NOMO-1 (cell line): ENCODE measurements at regions not wholly inside any gene's neighbourhood (a gene's known extent, or its start where the extent isn't known, plus 50 kb on each side); places are given as distances from the start of the nearest gene placed in this dataset.

Experiments used
- DNase-seq, 2 experiments: peaks; one replicate each; lab custom pipeline; 2025; ENCODE audit not compliant: unreplicated experiment in 2 of 2; lab: John Stamatoyannopoulos, UW

DNA sequence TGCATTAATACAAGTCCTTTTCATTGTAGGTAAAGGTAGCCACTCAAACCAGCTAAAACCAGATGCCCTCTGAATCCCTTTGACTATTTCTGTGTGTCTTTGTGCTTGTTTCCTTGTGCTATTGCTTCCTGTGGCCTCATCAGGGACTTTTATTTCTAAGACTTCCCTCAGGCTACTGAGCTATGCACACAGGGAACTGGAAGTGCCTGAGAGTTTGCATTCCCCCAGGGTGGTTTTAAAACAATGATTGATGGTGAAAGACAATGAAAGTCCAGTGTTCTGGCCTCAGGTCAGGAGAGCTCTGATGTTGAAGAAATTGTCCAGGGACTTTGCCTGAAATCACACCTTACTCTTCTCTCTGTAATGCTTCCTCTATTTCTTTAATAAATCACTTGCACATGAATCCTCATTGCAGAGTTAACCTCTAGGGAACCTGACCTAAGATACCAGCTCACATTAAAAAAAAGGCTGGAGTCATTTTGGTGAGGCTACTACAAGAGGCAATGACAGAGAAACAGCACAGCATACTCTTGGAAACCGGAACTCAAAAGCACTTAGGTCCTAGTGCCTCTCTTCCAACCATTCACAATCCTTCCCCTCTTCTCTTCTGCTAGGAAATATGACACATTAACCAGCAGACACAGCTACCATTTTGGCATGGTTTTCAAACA, 158.1 kb upstream of the NREP start:
- peak in 1 of 2 experiments; percentile 24 for DNase-seq

DNA sequence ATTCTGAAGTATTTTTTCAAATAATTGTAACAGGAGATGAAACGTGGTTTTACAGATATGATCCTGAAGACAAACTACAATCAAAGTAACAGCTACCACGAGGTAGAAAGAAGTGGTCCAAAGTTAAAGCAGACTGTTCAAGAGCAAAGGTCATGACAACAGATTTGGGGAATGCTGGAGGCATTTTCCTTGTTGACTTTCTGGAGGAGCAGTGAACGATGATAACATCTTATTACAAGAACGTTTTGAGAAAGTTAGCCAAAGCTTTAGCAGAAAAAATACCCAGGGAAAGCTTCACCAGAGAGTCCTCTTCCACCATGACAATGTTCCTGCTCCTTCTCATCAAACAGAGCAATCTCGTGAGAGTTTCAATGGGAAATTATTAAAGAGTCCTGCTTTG, 145.4 kb upstream of the NREP start:
- no peak for DNase-seq

DNA sequence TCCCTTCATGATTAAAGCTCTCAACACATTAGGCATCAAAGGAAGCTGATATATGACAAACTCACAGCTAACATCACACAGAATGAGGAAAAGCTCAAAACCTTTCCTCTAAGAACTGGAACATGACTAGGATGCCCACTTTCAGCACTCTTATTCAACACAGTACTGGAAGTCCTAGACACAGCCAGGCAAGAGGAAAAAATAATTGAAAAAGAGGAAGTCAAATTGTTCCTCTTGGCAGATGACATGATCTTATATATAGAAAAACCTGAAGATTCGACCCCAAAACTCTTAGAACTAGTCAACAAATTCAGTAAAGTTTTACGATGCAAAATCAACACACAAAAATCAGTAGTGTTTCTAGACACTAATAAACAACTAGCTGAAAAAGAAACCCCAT, 144.3 kb upstream of the NREP start:
- peak; percentile 24 to 65 for DNase-seq

DNA sequence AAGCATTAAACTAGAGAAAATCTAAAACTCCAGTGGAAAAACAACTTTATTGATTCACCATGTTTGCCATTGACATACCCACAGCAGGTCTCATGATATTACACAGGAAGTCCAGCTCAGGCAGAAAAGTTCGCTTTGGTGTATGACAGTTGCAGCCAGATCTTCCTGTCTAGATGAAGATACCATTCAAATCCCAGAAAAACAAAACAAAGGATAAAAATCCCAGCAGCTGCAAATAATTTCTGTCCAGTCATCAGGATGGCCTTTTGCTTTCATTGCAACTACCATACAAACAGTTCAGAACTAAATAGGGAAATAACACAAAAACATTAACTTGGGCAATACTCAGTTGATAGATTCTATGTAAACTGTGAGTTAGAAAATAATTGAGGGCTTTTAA, 136.0 kb upstream of the NREP start:
- no peak for DNase-seq

- DNase-seq = no peak
Measured at GRCh38 chr5:111887706-111888105, 130.7 kb upstream of the NREP start.

DNA sequence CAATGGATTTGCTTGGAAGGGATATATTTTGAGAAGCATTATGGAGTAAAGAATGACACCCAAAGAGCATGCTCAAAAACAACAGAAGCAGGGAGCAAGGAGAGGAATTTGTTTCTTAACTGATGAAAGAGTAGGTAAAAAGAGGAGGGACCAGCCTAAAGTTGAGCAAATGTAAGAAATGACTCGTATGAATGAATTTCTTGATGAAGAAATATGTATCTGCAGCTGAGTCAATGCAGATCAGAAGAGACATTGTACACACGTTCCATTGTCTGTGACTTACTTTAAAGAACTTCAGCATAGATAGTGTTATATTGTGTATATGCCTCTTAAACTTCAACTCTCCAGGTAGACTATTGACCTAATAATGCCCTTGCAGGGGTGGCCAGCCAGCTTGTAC, 112.7 kb upstream of the NREP start:
- no peak for DNase-seq

DNA sequence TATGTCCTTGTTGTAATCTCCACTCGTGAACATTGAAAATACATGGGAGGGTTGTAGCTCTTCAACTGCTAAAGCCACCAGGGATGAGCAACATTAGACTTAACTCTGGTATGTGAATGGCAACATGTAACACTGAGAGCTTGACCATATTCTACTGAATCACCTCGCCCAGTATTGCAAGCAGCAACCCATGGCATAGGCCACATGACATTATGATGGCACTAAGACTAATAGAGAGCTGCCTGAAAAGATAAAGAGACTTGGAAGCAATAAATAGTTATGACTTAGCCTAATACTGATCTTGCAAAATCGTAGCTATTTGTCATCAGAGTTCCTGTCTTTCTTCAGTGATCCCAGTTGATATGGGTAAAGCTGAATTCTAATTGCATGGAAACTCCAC, 108.4 kb upstream of the NREP start:
- DNase-seq = no peak

DNA sequence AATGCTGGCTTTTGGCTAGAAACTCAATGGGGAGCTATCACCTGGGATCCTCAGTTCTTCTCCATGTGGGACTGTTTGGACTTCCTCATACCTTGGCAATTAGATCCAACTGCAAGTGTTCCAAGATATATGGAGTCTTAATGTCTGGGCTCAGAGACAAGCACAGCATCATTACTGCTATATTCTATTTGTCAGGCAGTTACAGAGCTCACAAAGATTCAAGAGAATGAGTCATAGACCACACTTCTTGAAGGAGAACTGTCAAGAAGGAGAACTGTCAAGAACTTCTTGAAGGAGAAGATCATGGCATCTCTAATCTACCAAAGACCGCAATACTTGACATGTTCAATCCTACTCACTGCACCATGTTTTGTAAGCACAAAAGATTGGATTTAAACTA, 106.8 kb upstream of the NREP start:
- DNase-seq = peak in 1 of 2 experiments; percentile 39

- no peak for DNase-seq
Measured at GRCh38 chr5:111859533-111860270, 102.7 kb upstream of the NREP start.

- DNase-seq = no peak
Measured at GRCh38 chr5:111859031-111859430, 102.0 kb upstream of the NREP start.

DNA sequence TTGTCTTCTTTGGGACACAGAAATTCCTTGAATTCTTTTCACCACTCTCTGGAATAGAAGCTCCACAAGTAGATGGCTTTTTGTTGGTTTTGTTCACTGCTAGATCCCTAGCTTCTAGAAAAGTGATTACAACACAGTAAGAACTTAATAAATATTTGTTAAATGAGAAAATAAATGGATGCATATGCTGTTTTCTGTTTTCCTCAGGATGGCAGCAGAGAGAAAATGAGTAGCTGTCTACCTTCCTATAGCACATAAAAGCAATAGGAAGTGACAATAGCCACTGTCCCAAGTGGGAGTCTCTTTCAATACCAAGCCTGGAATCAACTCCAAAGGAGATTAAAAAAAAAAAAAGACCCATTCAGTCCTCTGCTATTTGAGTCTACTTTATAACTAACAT, 100.6 kb upstream of the NREP start:
- DNase-seq = no peak

- DNase-seq = no peak
Measured at GRCh38 chr5:111856876-111857466, 100.0 kb upstream of the NREP start.

- no peak for DNase-seq
Measured at GRCh38 chr5:111855356-111855755, 98.4 kb upstream of the NREP start.

DNA sequence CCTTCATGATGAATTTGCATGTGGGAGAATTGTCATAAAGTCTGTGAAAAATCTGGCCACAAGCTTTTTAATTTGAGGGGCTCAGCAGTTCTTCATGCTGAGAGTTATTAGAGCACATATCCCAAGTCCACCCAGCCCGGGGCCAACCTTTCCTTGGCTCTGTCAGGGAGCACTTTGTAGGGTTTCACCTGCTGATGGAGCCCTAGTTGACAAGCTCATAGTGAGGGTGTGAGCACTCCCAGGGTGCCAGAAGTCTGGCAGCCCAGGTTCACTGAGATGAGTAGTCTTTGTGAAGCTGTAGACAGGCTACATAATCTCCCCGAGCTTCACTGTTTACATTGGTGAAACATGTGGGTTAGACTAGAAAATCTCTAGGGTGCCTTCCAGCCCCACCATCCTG, 97.2 kb upstream of the NREP start:
- no peak for DNase-seq

- peak in 1 of 2 experiments; percentile 31 for DNase-seq
Measured at GRCh38 chr5:111853748-111854147, 96.8 kb upstream of the NREP start.

DNA sequence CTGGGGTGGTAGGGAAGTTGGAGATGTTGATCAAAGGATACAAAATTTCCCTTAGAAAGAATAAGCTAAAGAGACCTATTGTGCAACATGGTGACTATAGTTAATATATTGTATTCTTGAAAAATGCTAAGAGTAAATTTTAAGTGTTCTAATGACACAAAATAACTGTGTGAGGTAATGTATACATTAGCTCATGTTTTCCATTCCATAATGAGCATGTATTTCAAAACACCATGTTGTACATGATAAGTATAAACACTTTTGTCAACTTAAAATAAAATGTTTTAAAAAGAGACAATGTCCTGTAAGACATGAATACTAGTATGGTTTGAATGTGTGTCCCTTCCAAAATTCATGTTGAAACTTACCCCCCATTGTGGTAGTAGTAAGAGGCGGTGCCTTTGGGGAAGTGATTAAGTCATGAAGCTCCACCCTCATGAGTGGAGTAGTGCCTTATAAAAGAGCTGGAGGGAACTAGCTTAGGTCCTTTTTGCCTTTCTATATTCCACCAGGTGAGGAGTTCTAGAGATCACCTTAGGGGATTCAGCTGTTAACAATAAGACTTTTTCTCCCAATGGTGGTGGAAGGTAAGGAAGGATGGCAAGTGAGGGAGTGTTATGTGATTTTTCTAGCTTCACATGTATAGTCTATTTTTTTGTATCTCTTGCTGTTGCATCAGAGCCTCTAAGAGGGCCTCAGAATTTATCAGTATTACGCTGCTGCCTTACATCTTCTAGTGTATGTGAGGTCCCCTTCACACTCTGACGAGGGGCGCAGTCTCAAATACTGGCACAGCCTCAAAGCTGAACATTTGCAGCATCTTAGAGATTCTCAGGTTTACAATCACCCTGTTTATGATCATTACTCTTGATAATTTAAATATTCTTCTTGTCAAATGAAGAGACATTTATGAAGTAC, 94.9 kb upstream of the NREP start:
- DNase-seq = no peak

GRCh38 chr5:111848476-111848875, 91.5 kb upstream of the NREP start:
- DNase-seq = peak in 1 of 2 experiments; percentile 51

DNA sequence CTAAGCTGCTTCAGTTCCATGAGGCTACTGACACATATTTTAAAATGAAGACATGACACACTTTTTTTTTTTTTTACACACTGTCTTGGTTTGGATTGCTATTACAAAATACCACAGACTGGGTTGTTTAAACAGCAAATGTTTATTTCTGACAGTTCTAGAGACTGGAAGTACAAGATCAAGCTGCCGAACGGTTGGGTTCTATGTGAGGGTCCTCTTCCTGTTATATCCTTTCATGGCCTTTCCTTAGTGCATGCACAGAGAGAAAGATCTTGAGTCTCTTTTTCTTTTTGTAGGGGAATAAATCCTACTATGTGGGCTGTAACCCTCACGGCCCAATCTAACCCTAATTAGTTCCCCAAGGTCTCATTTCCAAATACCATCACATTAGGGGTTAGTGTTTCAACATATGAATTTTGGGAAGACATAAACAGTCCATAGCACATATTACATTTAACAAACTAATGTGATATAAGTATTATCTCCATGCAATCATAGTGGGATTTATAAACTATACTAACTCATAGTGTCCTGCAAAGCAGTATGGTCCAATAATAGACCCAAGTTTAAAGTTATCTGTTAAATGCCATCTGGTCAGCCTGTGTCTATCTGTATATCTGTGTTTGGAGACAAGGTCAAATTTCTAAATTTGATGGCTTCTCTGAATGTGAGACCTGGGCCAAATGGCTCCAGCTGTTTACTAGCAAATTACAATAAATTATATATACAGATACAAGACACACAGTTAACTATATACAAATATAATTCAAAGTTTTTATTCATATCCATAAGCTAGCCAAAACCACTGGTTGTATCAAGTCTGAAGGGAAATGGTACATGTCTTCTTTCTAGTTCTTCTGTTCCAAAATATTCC, 90.3 kb upstream of the NREP start:
- no peak for DNase-seq

DNA sequence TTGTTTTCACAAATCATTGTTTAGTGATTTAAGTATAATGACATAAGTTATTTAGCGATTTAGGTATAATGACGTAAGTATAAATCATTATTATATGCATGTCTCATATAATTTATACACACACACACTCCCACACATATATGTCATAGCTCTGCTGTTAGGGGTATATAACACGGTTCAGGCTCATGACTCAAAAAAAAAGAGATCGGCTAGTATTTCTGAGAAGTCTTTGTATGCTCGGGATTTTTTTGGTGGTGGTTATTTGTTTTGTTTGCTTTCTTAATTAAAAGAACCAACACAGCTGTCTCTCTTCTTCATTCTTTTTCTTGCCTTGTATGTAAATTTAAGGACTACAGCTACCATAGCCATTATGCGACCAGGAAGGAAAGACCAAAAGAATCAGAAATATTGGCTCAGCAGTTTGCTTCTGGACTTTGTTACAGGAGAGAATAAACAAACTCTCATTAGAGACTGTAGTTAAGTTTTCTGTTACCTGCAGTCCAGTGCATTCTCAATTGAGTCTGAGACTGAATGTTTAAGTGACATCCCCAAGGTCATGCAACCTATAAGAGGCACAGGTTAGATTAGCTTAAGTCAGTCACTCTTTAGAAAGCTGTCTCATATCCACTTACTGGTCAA, 83.2 kb upstream of the NREP start:
- no peak for DNase-seq

- DNase-seq = no peak
Measured at GRCh38 chr5:111839438-111839837, 82.4 kb upstream of the NREP start.
